ENCODE measurements at regions not wholly inside any gene's neighbourhood (a gene's known extent, or its start where the extent isn't known, plus 50 kb on each side); places are given as distances from the start of the nearest gene placed in this dataset.

DNA sequence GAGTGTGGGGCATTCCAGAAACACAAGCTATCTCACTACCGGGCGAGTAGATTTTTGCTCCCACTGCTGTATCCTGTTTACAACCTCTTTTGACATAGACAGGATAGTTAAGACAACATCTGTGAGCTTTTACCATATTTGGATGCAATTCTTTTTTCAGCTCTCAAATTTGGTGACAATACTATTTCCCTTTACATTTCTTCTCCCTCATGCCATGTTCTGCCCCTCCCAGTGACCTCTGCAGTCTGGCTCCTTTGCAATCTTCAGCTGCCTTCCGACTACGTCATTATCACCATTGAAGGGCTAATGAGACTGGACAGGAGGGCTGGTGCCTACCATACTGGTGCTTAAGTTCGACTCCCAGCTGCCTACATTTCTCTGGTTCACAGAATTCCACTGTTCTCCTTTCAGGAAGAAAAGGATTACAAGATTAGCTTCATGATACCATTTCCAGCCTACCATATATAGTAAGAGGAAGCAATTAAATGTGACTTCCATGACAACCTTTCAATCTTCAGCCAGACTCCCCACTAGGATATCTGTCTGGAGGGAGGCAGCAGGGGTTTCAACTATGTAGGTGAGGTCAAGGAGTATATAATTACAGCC lies 251.6 kb downstream of the PHLDA1 start:
- Mint-ChIP-seq H3K36me3 (ENCODE audit: low read depth) (no peaks in the 10 kb centered on the region; the same call in 2 of the 3 replicates), H3K9me3 (peaks cover 2% of the 10 kb centered on the region; the same call in 1 of the 3 replicates), H3K27ac (no peak overlapping the region), H3K4me1 (peaks cover 3% of the 10 kb centered on the region; the same call in 2 of the 3 replicates), H3K4me3 (no peak overlapping the region), H3K27me3 (ENCODE audit: insufficient read depth, low read depth, poor library complexity) (peaks cover 4% of the 10 kb centered on the region)
- ATAC-seq, result no peak
- no peak overlapping the region for H3K4me3 ChIP-seq
- no peaks in the 10 kb centered on the region for H3K9me2 ChIP-seq (ENCODE audit: insufficient read depth)
- DNase-seq (ENCODE audit: low spot score), result no peak
- peaks cover 4% of the 10 kb centered on the region; the same call in 1 of the 2 replicates for H3K4me1 ChIP-seq (ENCODE audit: insufficient read depth)
- H3K4me2 ChIP-seq, result no peak overlapping the region
- peak overlapping the region; percentile 80 for H2AFZ ChIP-seq
- H3K27ac ChIP-seq (ENCODE audit: low read depth), result no peak overlapping the region; the same call in 1 of the 2 replicates
- no peaks in the 10 kb centered on the region for H3K27me3 ChIP-seq (ENCODE audit: insufficient read depth)
- no peaks in the 10 kb centered on the region for H3F3A ChIP-seq (replicated peaks; ENCODE audit: low read depth)
- TF ChIP-seq POLR2AphosphoS5 (IDR thresholded peaks at IDR 0.05; ENCODE audit: low read depth), result no peak
- TF ChIP-seq EZH2 (IDR thresholded peaks at IDR 0.05; ENCODE audit: low read depth, unreplicated experiment), result no peak
- TF ChIP-seq, protein P1, sequence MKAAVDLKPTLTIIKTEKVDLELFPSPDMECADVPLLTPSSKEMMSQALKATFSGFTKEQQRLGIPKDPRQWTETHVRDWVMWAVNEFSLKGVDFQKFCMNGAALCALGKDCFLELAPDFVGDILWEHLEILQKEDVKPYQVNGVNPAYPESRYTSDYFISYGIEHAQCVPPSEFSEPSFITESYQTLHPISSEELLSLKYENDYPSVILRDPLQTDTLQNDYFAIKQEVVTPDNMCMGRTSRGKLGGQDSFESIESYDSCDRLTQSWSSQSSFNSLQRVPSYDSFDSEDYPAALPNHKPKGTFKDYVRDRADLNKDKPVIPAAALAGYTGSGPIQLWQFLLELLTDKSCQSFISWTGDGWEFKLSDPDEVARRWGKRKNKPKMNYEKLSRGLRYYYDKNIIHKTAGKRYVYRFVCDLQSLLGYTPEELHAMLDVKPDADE (IDR thresholded peaks at IDR 0.05), result no peak
- TF ChIP-seq, protein P2, sequence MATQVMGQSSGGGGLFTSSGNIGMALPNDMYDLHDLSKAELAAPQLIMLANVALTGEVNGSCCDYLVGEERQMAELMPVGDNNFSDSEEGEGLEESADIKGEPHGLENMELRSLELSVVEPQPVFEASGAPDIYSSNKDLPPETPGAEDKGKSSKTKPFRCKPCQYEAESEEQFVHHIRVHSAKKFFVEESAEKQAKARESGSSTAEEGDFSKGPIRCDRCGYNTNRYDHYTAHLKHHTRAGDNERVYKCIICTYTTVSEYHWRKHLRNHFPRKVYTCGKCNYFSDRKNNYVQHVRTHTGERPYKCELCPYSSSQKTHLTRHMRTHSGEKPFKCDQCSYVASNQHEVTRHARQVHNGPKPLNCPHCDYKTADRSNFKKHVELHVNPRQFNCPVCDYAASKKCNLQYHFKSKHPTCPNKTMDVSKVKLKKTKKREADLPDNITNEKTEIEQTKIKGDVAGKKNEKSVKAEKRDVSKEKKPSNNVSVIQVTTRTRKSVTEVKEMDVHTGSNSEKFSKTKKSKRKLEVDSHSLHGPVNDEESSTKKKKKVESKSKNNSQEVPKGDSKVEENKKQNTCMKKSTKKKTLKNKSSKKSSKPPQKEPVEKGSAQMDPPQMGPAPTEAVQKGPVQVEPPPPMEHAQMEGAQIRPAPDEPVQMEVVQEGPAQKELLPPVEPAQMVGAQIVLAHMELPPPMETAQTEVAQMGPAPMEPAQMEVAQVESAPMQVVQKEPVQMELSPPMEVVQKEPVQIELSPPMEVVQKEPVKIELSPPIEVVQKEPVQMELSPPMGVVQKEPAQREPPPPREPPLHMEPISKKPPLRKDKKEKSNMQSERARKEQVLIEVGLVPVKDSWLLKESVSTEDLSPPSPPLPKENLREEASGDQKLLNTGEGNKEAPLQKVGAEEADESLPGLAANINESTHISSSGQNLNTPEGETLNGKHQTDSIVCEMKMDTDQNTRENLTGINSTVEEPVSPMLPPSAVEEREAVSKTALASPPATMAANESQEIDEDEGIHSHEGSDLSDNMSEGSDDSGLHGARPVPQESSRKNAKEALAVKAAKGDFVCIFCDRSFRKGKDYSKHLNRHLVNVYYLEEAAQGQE (IDR thresholded peaks at IDR 0.05; ENCODE audit: unreplicated experiment), result no peak
- TF ChIP-seq, protein P3, sequence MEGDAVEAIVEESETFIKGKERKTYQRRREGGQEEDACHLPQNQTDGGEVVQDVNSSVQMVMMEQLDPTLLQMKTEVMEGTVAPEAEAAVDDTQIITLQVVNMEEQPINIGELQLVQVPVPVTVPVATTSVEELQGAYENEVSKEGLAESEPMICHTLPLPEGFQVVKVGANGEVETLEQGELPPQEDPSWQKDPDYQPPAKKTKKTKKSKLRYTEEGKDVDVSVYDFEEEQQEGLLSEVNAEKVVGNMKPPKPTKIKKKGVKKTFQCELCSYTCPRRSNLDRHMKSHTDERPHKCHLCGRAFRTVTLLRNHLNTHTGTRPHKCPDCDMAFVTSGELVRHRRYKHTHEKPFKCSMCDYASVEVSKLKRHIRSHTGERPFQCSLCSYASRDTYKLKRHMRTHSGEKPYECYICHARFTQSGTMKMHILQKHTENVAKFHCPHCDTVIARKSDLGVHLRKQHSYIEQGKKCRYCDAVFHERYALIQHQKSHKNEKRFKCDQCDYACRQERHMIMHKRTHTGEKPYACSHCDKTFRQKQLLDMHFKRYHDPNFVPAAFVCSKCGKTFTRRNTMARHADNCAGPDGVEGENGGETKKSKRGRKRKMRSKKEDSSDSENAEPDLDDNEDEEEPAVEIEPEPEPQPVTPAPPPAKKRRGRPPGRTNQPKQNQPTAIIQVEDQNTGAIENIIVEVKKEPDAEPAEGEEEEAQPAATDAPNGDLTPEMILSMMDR (conservative IDR thresholded peaks at IDR 0.05; ENCODE audit: low read depth in 2 of 2), result no peak
- TF ChIP-seq STAT1 (IDR thresholded peaks at IDR 0.05; ENCODE audit: unreplicated experiment), result no peak
- no peak for TF ChIP-seq ZNF114 (CRISPR knock-in tag; IDR thresholded peaks at IDR 0.05)
- TF ChIP-seq NANOG (IDR thresholded peaks at IDR 0.05; ENCODE audit: borderline replicate concordance), result no peak
- TF ChIP-seq CREB1 (CRISPR knock-in tag; IDR thresholded peaks at IDR 0.05; ENCODE audit: low read depth), result no peak
- no peak for TF ChIP-seq ZNF331 (CRISPR knock-in tag; IDR thresholded peaks at IDR 0.05; ENCODE audit: low read depth)
- TF ChIP-seq, protein P4, sequence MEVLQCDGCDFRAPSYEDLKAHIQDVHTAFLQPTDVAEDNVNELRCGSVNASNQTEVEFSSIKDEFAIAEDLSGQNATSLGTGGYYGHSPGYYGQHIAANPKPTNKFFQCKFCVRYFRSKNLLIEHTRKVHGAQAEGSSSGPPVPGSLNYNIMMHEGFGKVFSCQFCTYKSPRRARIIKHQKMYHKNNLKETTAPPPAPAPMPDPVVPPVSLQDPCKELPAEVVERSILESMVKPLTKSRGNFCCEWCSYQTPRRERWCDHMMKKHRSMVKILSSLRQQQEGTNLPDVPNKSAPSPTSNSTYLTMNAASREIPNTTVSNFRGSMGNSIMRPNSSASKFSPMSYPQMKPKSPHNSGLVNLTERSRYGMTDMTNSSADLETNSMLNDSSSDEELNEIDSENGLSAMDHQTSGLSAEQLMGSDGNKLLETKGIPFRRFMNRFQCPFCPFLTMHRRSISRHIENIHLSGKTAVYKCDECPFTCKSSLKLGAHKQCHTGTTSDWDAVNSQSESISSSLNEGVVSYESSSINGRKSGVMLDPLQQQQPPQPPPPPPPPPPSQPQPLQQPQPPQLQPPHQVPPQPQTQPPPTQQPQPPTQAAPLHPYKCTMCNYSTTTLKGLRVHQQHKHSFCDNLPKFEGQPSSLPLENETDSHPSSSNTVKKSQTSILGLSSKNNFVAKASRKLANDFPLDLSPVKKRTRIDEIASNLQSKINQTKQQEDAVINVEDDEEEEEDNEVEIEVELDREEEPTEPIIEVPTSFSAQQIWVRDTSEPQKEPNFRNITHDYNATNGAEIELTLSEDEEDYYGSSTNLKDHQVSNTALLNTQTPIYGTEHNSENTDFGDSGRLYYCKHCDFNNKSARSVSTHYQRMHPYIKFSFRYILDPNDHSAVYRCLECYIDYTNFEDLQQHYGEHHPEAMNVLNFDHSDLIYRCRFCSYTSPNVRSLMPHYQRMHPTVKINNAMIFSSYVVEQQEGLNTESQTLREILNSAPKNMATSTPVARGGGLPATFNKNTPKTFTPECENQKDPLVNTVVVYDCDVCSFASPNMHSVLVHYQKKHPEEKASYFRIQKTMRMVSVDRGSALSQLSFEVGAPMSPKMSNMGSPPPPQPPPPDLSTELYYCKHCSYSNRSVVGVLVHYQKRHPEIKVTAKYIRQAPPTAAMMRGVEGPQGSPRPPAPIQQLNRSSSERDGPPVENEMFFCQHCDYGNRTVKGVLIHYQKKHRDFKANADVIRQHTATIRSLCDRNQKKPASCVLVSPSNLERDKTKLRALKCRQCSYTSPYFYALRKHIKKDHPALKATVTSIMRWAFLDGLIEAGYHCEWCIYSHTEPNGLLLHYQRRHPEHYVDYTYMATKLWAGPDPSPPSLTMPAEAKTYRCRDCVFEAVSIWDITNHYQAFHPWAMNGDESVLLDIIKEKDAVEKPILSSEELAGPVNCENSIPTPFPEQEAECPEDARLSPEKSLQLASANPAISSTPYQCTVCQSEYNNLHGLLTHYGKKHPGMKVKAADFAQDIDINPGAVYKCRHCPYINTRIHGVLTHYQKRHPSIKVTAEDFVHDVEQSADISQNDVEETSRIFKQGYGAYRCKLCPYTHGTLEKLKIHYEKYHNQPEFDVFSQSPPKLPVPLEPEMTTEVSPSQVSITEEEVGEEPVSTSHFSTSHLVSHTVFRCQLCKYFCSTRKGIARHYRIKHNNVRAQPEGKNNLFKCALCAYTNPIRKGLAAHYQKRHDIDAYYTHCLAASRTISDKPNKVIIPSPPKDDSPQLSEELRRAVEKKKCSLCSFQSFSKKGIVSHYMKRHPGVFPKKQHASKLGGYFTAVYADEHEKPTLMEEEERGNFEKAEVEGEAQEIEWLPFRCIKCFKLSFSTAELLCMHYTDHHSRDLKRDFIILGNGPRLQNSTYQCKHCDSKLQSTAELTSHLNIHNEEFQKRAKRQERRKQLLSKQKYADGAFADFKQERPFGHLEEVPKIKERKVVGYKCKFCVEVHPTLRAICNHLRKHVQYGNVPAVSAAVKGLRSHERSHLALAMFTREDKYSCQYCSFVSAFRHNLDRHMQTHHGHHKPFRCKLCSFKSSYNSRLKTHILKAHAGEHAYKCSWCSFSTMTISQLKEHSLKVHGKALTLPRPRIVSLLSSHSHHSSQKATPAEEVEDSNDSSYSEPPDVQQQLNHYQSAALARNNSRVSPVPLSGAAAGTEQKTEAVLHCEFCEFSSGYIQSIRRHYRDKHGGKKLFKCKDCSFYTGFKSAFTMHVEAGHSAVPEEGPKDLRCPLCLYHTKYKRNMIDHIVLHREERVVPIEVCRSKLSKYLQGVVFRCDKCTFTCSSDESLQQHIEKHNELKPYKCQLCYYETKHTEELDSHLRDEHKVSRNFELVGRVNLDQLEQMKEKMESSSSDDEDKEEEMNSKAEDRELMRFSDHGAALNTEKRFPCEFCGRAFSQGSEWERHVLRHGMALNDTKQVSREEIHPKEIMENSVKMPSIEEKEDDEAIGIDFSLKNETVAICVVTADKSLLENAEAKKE (CRISPR knock-in tag; IDR thresholded peaks at IDR 0.05), result no peak
- no peak for TF ChIP-seq JUNB (IDR thresholded peaks at IDR 0.05; ENCODE audit: unreplicated experiment)
- no peak for TF ChIP-seq EZH2phosphoT487 (IDR thresholded peaks at IDR 0.05; ENCODE audit: unreplicated experiment)
- no peaks in the 10 kb centered on the region for H3K36me3 ChIP-seq (ENCODE audit: insufficient read depth)
- H4K20me1 ChIP-seq (replicated peaks; ENCODE audit: insufficient read depth), result no peaks in the 10 kb centered on the region
- H3K79me2 ChIP-seq (replicated peaks; ENCODE audit: insufficient read depth), result no peaks in the 10 kb centered on the region

All from GM23338 (cell line).